Natural killer cell (primary cell): ENCODE measurements at regions not wholly inside any gene's neighbourhood (a gene's known extent, or its start where the extent isn't known, plus 50 kb on each side); places are given as distances from the start of the nearest gene placed in this dataset.

Experiments
- ATAC-seq, 3 donors: fragments of 150-1000 bp in 2 of 3; fragments of 200-7000 bp in 1 of 3; cut with Tn5 transposase; 1 replicate in 1 of 3; 2 replicates in 2 of 3; pipeline ENCODE4 v1.10.0; 2021; ENCODE audit warnings: mild to moderate bottlenecking in 2 of 3, moderate library complexity in 2 of 3
- DNase-seq, 2 donors: peaks; one replicate each; pipeline versions ENCODE4 v3.0.0 to v3.0.0-alpha.2; 2013 to 2021; ENCODE audit warnings: mixed read lengths in 1 of 2
- H3K27ac ChIP-seq: one replicate; pipeline ENCODE4 v1.5.1; 2013; ENCODE audit warnings: mild to moderate bottlenecking, low read length
- H3K27me3 ChIP-seq: one replicate; pipeline ENCODE4 v1.6.1; 2013; ENCODE audit warnings: low read length; ENCODE audit not compliant: control insufficient read depth, insufficient read depth
- H3K36me3 ChIP-seq: one replicate; pipeline ENCODE4 v1.6.1; 2013; ENCODE audit warnings: low read length; ENCODE audit not compliant: control insufficient read depth, insufficient read depth
- H3K4me1 ChIP-seq: one replicate; pipeline ENCODE4 v1.6.1; 2013; ENCODE audit warnings: low read length; ENCODE audit not compliant: control insufficient read depth, insufficient read depth
- H3K4me3 ChIP-seq: one replicate; pipeline ENCODE4 v1.5.1; 2013; ENCODE audit warnings: low read length
- H3K9me3 ChIP-seq: one replicate; pipeline ENCODE4 v1.6.1; 2013; ENCODE audit warnings: low read length; ENCODE audit not compliant: control insufficient read depth, insufficient read depth
- H3K27ac Mint-ChIP-seq, 2 donors: one replicate each; pipeline ENCODE4 v1.8.0; 2022; ENCODE audit warnings: mild to moderate bottlenecking in 2 of 2, mixed read lengths in 2 of 2, moderate library complexity in 1 of 2
- H3K27me3 Mint-ChIP-seq, 2 donors: one replicate each; pipeline ENCODE4 v1.8.0; 2022; ENCODE audit warnings: low read depth in 2 of 2, mixed read lengths in 2 of 2
- H3K36me3 Mint-ChIP-seq: one replicate; pipeline ENCODE4 v1.8.0; 2022; ENCODE audit warnings: mixed read lengths
- H3K4me1 Mint-ChIP-seq, 2 donors: one replicate each; pipeline ENCODE4 v1.8.0; 2022; ENCODE audit warnings: mixed read lengths in 2 of 2
- H3K4me3 Mint-ChIP-seq: one replicate; pipeline ENCODE4 v1.8.0; 2022; ENCODE audit warnings: mild to moderate bottlenecking, moderate library complexity, mixed read lengths
- H3K9me3 Mint-ChIP-seq, 2 donors: one replicate each; pipeline ENCODE4 v1.8.0; 2022; ENCODE audit warnings: mixed read lengths in 2 of 2
- CTCF ChIP-seq: fragments of 200-600 bp; IDR thresholded peaks from one replicate; pipeline ENCODE4 v1.8.0; 2022; ENCODE audit warnings: antibody characterized with exemption
- WGBS: methylation state at CpG from one replicate; pipeline ENCODE4 v1.1.7; 2013; ENCODE audit warnings: missing lambda C conversion rate; ENCODE audit not compliant: insufficient coverage; 5-methylcytosine and 5-hydroxymethylcytosine counted together
- intact Hi-C: fragments of 100-400 bp; cut with micrococcal nuclease; formaldehyde crosslinking; loops from one replicate; pipeline ENCODE4 v1.14.2; 2022

- Mint-ChIP-seq H3K9me3 (peaks cover 0 to 2% of the 10 kb centered on the region in 2 donors), H3K27me3 (peaks cover 0 to 2% of the 10 kb centered on the region in 2 donors), H3K4me1 (no peaks in the 10 kb centered on the region), H3K4me3 (no peak overlapping the region), H3K36me3 (no peaks in the 10 kb centered on the region), H3K27ac (no peak overlapping the region)
- Histone ChIP-seq H3K9me3 (no peaks in the 10 kb centered on the region), H3K27ac (no peak overlapping the region), H3K36me3 (no peaks in the 10 kb centered on the region), H3K4me1 (no peaks in the 10 kb centered on the region), H3K4me3 (no peak overlapping the region), H3K27me3 (no peaks in the 10 kb centered on the region)
- no peak for ATAC-seq
- no peak for TF ChIP-seq CTCF
- no peak for DNase-seq
- intact Hi-C loops, result no loop called here
These were observed 621.0 kb downstream of the CCER1 start for GRCh38 chr12:90333939-90334338.

DNA sequence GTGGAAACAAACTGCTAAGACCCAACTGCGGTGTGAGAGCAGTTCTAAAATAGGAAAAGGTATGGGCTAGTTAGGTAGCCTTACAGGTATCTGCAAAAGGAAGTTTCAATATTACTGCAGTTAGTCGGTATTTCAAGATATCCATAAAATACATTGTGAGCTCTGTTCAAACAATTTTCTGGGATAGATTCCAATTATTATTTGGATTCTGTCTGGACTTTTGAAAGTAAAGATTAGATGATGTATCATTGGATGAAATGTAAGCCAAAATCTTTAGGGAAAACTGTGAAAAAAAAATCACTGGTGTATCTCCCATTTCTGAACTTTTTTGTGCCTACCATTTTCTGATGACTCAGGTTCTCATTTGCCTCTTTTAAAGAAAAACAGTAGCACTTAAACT is 621.6 kb downstream of the CCER1 start:
- H3K4me1 Mint-ChIP-seq, result no peaks in the 10 kb centered on the region
- no peak overlapping the region for H3K4me3 ChIP-seq
- intact Hi-C loops, result no loop called here
- H3K9me3 ChIP-seq, result no peaks in the 10 kb centered on the region
- no peak for DNase-seq
- no peaks in the 10 kb centered on the region for H3K27me3 ChIP-seq
- 83% methylated on average over 1 of the region's 2 CpGs for WGBS
- no peaks in the 10 kb centered on the region for H3K36me3 Mint-ChIP-seq
- no peak overlapping the region for H3K27ac Mint-ChIP-seq
- H3K4me3 Mint-ChIP-seq, result no peak overlapping the region
- no peak for ATAC-seq
- no peak for TF ChIP-seq CTCF
- no peaks in the 10 kb centered on the region for H3K36me3 ChIP-seq
- H3K9me3 Mint-ChIP-seq, result peaks cover 0 to 2% of the 10 kb centered on the region in 2 donors
- no peak overlapping the region for H3K27ac ChIP-seq
- no peaks in the 10 kb centered on the region for H3K4me1 ChIP-seq
- H3K27me3 Mint-ChIP-seq, result peaks cover 0 to 2% of the 10 kb centered on the region in 2 donors

DNA sequence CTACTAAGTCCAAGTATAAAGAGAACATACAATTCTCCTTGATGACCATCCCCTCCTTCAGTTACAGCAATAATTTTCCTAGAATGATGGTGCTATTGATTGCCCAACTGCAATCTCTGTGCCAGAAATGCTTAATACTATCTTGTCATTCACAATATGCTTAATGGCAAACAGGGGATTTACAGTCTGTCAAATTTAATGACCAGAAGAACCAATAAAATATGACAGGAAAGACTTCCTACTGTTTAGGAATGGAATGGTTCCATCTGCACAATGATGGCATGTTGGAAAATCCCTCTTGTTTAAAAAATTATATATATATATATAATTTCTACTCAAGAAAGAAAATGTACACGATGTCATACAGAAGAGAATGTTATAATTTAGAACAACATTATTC is 623.2 kb downstream of the CCER1 start:
- H3K9me3 ChIP-seq, result no peaks in the 10 kb centered on the region
- H3K27me3 Mint-ChIP-seq, result peaks cover 0 to 2% of the 10 kb centered on the region in 2 donors
- H3K4me3 Mint-ChIP-seq, result no peak overlapping the region
- no peaks in the 10 kb centered on the region for H3K4me1 ChIP-seq
- H3K4me3 ChIP-seq, result no peak overlapping the region
- no peaks in the 10 kb centered on the region for H3K4me1 Mint-ChIP-seq
- no CpG with 5 or more reads among the region's 1 CpG for WGBS
- H3K27ac ChIP-seq, result no peak overlapping the region
- no peaks in the 10 kb centered on the region for H3K36me3 Mint-ChIP-seq
- peaks cover 0 to 5% of the 10 kb centered on the region in 2 donors for H3K9me3 Mint-ChIP-seq
- no peak for TF ChIP-seq CTCF
- intact Hi-C loops, result no loop called here
- H3K27me3 ChIP-seq, result no peaks in the 10 kb centered on the region
- no peak overlapping the region for H3K27ac Mint-ChIP-seq
- no peak for ATAC-seq
- no peaks in the 10 kb centered on the region for H3K36me3 ChIP-seq
- DNase-seq, result no peak

DNA sequence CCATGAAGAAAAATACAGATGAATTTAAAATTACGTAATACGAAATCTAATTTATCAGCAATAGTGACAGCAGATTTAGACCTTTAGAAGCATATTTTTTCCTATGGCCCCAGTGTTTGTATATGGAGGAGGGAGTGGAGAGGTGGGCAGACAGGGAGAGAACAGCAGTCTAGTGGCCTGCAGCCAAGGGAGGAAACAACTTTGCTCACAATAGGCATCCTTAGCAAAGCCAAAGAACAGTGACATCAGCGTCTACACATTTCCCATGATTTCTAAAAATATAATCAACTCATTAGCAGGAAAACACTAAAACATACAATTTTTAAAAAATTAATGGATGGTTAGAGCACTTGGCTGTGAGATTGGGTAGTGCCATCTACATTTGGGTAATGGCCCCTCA is 622.6 kb upstream of the ATP2B1 start:
- H3K4me3 ChIP-seq, result no peak overlapping the region
- Mint-ChIP-seq H3K27me3 (peaks cover 0 to 2% of the 10 kb centered on the region in 2 donors), H3K27ac (no peak overlapping the region), H3K4me3 (no peak overlapping the region), H3K9me3 (peaks cover 0 to 5% of the 10 kb centered on the region in 2 donors), H3K36me3 (no peaks in the 10 kb centered on the region), H3K4me1 (no peaks in the 10 kb centered on the region)
- H3K4me1 ChIP-seq, result no peaks in the 10 kb centered on the region
- no peak overlapping the region for H3K27ac ChIP-seq
- no peaks in the 10 kb centered on the region for H3K36me3 ChIP-seq
- no peaks in the 10 kb centered on the region for H3K9me3 ChIP-seq
- no peaks in the 10 kb centered on the region for H3K27me3 ChIP-seq
- ATAC-seq, result no peak
- TF ChIP-seq CTCF, result no peak
- intact Hi-C loops, result no loop called here
- WGBS, result 100% methylated on average over 3 of the region's 3 CpGs
- DNase-seq, result no peak
